ENCODE measurements at regions not wholly inside any gene's neighbourhood (a gene's known extent, or its start where the extent isn't known, plus 50 kb on each side); places are given as distances from the start of the nearest gene placed in this dataset.

- DNase-seq (ENCODE audit: low spot score), result no peak
- no peak for TF ChIP-seq CTCF (IDR thresholded peaks at IDR 0.05)
- Mint-ChIP-seq H3K36me3 (ENCODE audit: low read depth) (peaks cover 2% of the 10 kb centered on the region), H3K27ac (ENCODE audit: unreplicated experiment) (no peak overlapping the region), H3K9me3 (ENCODE audit: low read depth) (peaks cover 8% of the 10 kb centered on the region), H3K4me3 (ENCODE audit: unreplicated experiment) (no peak overlapping the region), H3K4me1 (ENCODE audit: low read depth) (no peaks in the 10 kb centered on the region), H3K27me3 (ENCODE audit: low read depth) (peaks cover 6% of the 10 kb centered on the region)
Observed at GRCh38 chr2:75328156-75328555, 128.8 kb upstream of the TACR1 start.

GRCh38 chr2:75327334-75327733 lies 128.0 kb upstream of the TACR1 start:
- no peak overlapping the region for H3K27ac Mint-ChIP-seq (ENCODE audit: unreplicated experiment)
- H3K27me3 Mint-ChIP-seq (ENCODE audit: low read depth), result peaks cover 6% of the 10 kb centered on the region
- peaks cover 2% of the 10 kb centered on the region for H3K36me3 Mint-ChIP-seq (ENCODE audit: low read depth)
- DNase-seq (ENCODE audit: low spot score), result no peak
- H3K9me3 Mint-ChIP-seq (ENCODE audit: low read depth), result peaks cover 8% of the 10 kb centered on the region
- no peak overlapping the region for H3K4me3 Mint-ChIP-seq (ENCODE audit: unreplicated experiment)
- TF ChIP-seq CTCF (IDR thresholded peaks at IDR 0.05), result no peak
- H3K4me1 Mint-ChIP-seq (ENCODE audit: low read depth), result no peaks in the 10 kb centered on the region

- no peak overlapping the region for H3K27ac Mint-ChIP-seq (ENCODE audit: unreplicated experiment)
Observed at GRCh38 chr2:75326645-75327044, 127.3 kb upstream of the TACR1 start.

GRCh38 chr2:75325594-75325993 lies 126.3 kb upstream of the TACR1 start:
- no peak overlapping the region for H3K27ac Mint-ChIP-seq (ENCODE audit: unreplicated experiment)

More at GRCh38 chr2:75326645-75327044, 127.3 kb upstream of the TACR1 start:
- H3K4me3 Mint-ChIP-seq (ENCODE audit: unreplicated experiment), result no peak overlapping the region
- no peaks in the 10 kb centered on the region for H3K4me1 Mint-ChIP-seq (ENCODE audit: low read depth)
- no peak for TF ChIP-seq CTCF (IDR thresholded peaks at IDR 0.05)
- peaks cover 2% of the 10 kb centered on the region for H3K36me3 Mint-ChIP-seq (ENCODE audit: low read depth)
- H3K9me3 Mint-ChIP-seq (ENCODE audit: low read depth), result peaks cover 8% of the 10 kb centered on the region
- no peak for DNase-seq (ENCODE audit: low spot score)
- peaks cover 6% of the 10 kb centered on the region for H3K27me3 Mint-ChIP-seq (ENCODE audit: low read depth)

GRCh38 chr2:75324861-75325284 lies 125.6 kb upstream of the TACR1 start:
- peaks cover 6% of the 10 kb centered on the region for H3K27me3 Mint-ChIP-seq (ENCODE audit: low read depth)
- H3K36me3 Mint-ChIP-seq (ENCODE audit: low read depth), result peaks cover 2% of the 10 kb centered on the region
- DNase-seq (ENCODE audit: low spot score), result no peak
- H3K4me1 Mint-ChIP-seq (ENCODE audit: low read depth), result no peaks in the 10 kb centered on the region
- H3K4me3 Mint-ChIP-seq (ENCODE audit: unreplicated experiment), result no peak overlapping the region
- peaks cover 8% of the 10 kb centered on the region for H3K9me3 Mint-ChIP-seq (ENCODE audit: low read depth)
- TF ChIP-seq CTCF (IDR thresholded peaks at IDR 0.05), result no peak
- no peak overlapping the region for H3K27ac Mint-ChIP-seq (ENCODE audit: unreplicated experiment)

More at GRCh38 chr2:75325594-75325993, 126.3 kb upstream of the TACR1 start:
- DNase-seq (ENCODE audit: low spot score), result no peak
- Mint-ChIP-seq H3K4me1 (ENCODE audit: low read depth) (no peaks in the 10 kb centered on the region), H3K27me3 (ENCODE audit: low read depth) (peaks cover 6% of the 10 kb centered on the region), H3K4me3 (ENCODE audit: unreplicated experiment) (no peak overlapping the region), H3K9me3 (ENCODE audit: low read depth) (peaks cover 8% of the 10 kb centered on the region), H3K36me3 (ENCODE audit: low read depth) (peaks cover 2% of the 10 kb centered on the region)
- TF ChIP-seq CTCF (IDR thresholded peaks at IDR 0.05), result no peak

Data from chondrocyte (in vitro differentiated cells).